Astrocyte of the cerebellum (primary cell): ENCODE measurements at regions not wholly inside any gene's neighbourhood (a gene's known extent, or its start where the extent isn't known, plus 50 kb on each side); places are given as distances from the start of the nearest gene placed in this dataset.

Experiments used
- DNase-seq: peaks from one replicate; pipeline ENCODE4 v3.0.0-alpha.2; 2011; ENCODE audit warnings: low read depth
- H3K4me3 ChIP-seq: 2 replicates; pipeline ENCODE4 v1.5.1; 2011; ENCODE audit warnings: mild to moderate bottlenecking, low read depth, low read length, moderate library complexity
- in situ Hi-C: cut with HindIII; loops from 2 replicates; pipeline ENCODE4 v1.10.0; 2017; ENCODE audit warnings: low sequenced_read_pairs
- TF ChIP-seq, protein P1 (sequence below): IDR thresholded peaks from 2 replicates; pipeline ENCODE4 v1.5.1; 2012; ENCODE audit warnings: low read length, low read depth, moderate library complexity, mild to moderate bottlenecking; ENCODE audit errors: missing control alignments

DNA sequence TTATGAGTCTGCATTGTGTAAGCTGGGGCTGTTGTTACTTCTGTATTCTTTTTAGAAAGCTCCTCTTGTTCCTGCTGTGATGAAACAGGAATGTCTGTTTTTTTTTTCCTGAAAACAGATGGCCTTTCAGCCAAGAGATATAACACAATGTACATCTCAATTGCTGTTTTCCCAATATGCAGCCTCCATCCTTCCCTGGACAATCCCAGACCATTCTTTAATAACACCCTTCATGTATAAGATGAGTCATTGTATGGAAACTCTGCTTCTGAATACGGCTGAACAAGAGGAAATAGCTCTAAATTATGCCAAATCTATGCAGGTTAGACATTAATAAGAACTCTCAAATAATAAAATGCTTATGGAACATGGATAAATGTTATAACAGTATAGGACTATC lies 60.2 kb upstream of the LRRC4C start:
- TF ChIP-seq, protein P1, sequence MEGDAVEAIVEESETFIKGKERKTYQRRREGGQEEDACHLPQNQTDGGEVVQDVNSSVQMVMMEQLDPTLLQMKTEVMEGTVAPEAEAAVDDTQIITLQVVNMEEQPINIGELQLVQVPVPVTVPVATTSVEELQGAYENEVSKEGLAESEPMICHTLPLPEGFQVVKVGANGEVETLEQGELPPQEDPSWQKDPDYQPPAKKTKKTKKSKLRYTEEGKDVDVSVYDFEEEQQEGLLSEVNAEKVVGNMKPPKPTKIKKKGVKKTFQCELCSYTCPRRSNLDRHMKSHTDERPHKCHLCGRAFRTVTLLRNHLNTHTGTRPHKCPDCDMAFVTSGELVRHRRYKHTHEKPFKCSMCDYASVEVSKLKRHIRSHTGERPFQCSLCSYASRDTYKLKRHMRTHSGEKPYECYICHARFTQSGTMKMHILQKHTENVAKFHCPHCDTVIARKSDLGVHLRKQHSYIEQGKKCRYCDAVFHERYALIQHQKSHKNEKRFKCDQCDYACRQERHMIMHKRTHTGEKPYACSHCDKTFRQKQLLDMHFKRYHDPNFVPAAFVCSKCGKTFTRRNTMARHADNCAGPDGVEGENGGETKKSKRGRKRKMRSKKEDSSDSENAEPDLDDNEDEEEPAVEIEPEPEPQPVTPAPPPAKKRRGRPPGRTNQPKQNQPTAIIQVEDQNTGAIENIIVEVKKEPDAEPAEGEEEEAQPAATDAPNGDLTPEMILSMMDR: no peak
- in situ Hi-C loops: no loop called here
- DNase-seq: no peak

DNA sequence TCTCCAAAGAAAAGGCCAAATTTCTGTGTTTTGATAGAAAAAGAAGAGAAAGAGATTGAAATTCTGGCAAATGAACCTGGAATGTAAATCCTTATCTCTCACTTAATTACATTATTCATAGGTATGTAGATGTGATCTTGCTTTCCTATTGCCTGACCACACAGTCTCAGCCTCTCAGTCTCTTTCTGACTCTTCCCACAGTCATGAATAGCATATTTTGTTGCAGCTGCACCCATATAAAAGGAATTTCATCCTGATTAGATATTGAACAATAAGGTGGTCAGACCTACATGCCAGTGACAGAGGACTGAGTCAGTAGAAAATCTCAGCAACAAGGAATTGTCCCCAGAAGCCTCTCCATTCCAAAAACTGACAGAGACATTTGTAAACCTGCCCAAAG lies 62.9 kb upstream of the LRRC4C start:
- TF ChIP-seq, protein P1: no peak
- in situ Hi-C loops: no loop called here

More for the DNA sequence above, 60.2 kb upstream of the LRRC4C start:
- no peak overlapping the region for H3K4me3 ChIP-seq

DNA sequence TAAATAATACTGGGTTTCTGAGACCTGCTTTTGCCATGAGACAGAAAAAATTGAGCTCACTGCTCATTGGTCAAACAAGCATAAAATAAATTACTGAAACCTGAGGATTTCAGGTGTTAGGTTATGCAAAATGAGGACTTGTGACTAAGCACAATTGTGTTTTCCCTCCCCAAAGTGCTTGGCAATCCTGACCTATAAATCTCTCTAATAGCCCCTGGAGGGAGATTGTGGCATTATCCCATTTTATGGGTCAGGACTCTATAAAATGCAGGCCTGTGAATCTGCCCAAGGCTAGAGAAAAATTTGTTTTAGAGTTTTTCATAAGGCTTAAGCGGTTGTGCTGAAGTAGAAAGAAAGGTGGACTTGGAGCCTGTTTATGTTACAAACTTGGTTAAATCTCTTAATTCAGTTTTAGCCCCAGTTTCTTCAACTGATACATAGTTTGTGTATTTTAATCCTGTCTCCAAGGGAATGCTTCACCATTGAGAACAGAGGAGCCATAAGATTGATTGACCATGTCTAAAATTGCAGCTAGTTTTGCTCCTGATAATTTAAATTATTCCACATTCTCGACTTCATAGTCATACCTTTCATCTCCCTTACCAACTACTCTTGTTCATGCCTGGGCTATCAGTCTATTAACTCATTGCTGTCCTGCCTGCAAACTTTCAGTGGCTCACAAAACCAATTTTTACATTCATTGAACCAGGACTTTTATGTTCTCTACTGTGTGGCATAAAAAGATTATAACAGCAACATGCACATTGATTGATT lies 63.6 kb upstream of the LRRC4C start:
- in situ Hi-C loops: no loop called here
- H3K4me3 ChIP-seq: no peak overlapping the region
- DNase-seq: no peak
- TF ChIP-seq, protein P1: no peak

More for the DNA sequence above, 62.9 kb upstream of the LRRC4C start:
- no peak overlapping the region for H3K4me3 ChIP-seq
- DNase-seq: no peak

DNA sequence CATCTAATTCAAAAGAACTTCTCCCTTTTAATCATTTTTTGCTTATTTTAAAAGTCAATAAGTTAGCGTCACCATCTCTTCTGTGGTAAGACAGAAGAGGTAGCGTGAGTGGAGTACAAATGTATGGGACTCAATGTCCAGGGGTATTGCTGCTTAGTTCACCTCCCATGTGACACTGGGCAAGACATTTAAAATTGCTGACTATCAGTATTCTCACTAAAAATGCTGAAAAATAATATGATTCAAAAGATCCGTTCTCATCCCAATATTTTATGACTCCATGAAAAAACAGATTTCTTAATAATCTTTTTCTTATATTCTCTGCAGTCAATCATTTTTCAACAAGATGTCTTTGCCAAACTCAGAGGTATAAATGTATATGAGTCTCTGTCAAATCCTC lies 68.1 kb upstream of the LRRC4C start:
- TF ChIP-seq, protein P1: no peak
- in situ Hi-C loops: no loop called here
- DNase-seq: no peak
- H3K4me3 ChIP-seq: no peak overlapping the region

DNA sequence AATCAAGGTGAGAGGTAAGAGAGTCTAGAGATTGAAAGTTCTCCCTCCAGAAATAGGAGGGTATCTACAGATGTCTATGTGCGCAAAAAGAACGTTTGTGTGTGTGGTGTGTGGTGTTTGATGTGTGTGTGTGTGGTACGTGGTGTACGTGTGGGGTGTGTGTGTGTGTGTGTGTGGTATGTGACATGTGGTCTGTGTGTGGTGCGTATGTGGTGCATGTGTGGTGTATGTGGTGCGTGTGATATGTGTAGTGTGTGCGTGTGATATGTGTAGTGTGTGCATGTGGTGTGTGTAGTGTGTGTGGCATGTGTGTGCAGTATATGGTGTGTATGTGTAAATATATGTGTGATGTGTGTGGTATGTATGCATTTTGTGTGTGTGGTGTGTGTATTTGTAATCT lies 73.0 kb upstream of the LRRC4C start:
- in situ Hi-C loops: no loop called here
- H3K4me3 ChIP-seq: no peak overlapping the region
- TF ChIP-seq, protein P1: no peak
- DNase-seq: no peak

DNA sequence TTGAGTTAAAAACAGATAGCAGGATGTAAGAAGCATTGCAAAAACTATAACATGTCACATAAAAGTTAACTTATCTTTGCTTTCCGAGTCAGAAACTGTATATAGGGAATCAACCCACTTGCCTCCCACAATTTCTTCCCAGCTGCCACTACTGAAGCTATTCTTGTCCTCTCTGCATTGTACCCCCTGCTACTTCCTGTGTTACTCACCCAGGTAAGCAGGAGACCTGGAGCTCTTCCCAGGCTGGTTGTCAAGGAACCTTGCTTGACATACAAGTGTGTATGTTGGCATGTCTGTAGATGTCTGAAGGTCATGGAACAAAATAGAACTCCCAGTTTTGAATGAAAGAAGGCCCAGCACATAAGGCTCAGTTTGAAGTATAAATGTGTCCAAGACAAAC lies 74.3 kb upstream of the LRRC4C start:
- TF ChIP-seq, protein P1: no peak
- no peak for DNase-seq
- in situ Hi-C loops: no loop called here
- no peak overlapping the region for H3K4me3 ChIP-seq

DNA sequence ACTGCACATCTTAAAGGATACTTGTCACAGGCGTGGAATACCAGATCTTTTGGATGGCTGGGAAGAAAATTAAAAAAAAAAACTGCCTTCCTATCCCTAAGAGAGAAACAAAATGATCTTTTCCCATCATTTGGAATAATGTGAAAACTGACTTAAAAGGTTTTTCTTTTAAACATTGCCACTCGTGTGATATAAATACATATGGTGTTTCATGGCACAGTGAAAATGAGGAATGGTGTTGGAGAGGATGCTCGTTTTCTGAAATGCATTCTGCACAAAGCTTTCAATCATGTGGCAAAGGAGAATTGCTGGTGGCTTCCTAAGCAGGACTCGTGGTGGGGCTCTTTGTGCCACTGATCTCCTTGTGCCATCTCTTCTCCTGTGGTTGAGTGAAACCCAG lies 74.9 kb upstream of the LRRC4C start:
- in situ Hi-C loops: no loop called here
- no peak overlapping the region for H3K4me3 ChIP-seq
- no peak for DNase-seq
- TF ChIP-seq, protein P1: no peak
